Gastrocnemius medialis (tissue), 4 donors: ENCODE measurements at regions not wholly inside any gene's neighbourhood (a gene's known extent, or its start where the extent isn't known, plus 50 kb on each side); places are given as distances from the start of the nearest gene placed in this dataset.

Experiments used
- ATAC-seq, 2 donors: fragments of 150-250 bp; one replicate each; pipeline ENCODE4 v1.9.1; 2016
- DNase-seq, 2 donors: peaks; one replicate each; pipeline ENCODE4 v3.0.0-alpha.2; 2019
- H3K27ac ChIP-seq, 4 donors: fragments of 200-600 bp; sonication (generic); 1 replicate in 1 of 4; 2 replicates in 3 of 4; pipeline ENCODE4 v1.5.1; 2016 to 2018; ENCODE audit warnings: mild to moderate bottlenecking in 2 of 4, moderate library complexity in 1 of 4
- H3K27me3 ChIP-seq, 3 donors: fragments of 200-600 bp; sonication (generic) in 2 of 3; 1 replicate in 1 of 3; 2 replicates in 2 of 3; pipeline versions ENCODE4 v1.5.1 to v1.6.0; 2016 to 2019; ENCODE audit warnings: mild to moderate bottlenecking in 1 of 3, moderate library complexity in 1 of 3
- H3K36me3 ChIP-seq, 2 donors: fragments of 200-600 bp; sonication (generic) in 1 of 2; one replicate each; pipeline ENCODE4 v1.5.1; 2017 to 2018
- H3K4me1 ChIP-seq, 2 donors: fragments of 200-600 bp; sonication (generic) in 1 of 2; one replicate each; pipeline ENCODE4 v1.5.1; 2016 to 2017; ENCODE audit warnings: mild to moderate bottlenecking in 2 of 2
- H3K4me3 ChIP-seq, 4 donors: fragments of 200-600 bp; sonication (generic) in 3 of 4; 1 replicate in 1 of 4; 2 replicates in 3 of 4; pipeline ENCODE4 v1.5.1; 2016 to 2019; ENCODE audit warnings: mild to moderate bottlenecking in 2 of 4
- H3K9me3 ChIP-seq, 3 donors: fragments of 200-600 bp; sonication (generic) in 2 of 3; 1 replicate in 1 of 3; 2 replicates in 2 of 3; pipeline ENCODE4 v1.5.1; 2016 to 2019
- CTCF ChIP-seq, 5 experiments: fragments of 450-650 bp in 3 of 5; fragments of 200-600 bp in 2 of 5; sonication (generic) in 2 of 5; IDR thresholded peaks in 4 of 5; conservative IDR thresholded peaks in 1 of 5; 1 replicate in 4 of 5; 2 replicates in 1 of 5; pipeline ENCODE4 v1.5.1; 2016 to 2019; ENCODE audit warnings: antibody characterized with exemption in 5 of 5, mild to moderate bottlenecking in 3 of 5, moderate library complexity in 3 of 5
- POLR2A ChIP-seq, 2 donors: fragments of 450-650 bp; IDR thresholded peaks; one replicate each; pipeline ENCODE4 v1.6.1; 2017; ENCODE audit warnings: antibody characterized with exemption in 2 of 2, mild to moderate bottlenecking in 2 of 2, moderate library complexity in 2 of 2
- in situ Hi-C, 4 donors: fragments of 200-750 bp; cut with MboI; loops; one replicate each; pipeline versions ENCODE4 v1.15.0 to v1.8.0; 2017; ENCODE audit warnings: low sequenced_read_pairs in 4 of 4
- intact Hi-C: fragments of 100-400 bp; cut with DNase I; formaldehyde crosslinking; loops from one replicate; pipeline ENCODE4 v1.15.1; 2023; ENCODE audit warnings: low total_unique reads

DNA sequence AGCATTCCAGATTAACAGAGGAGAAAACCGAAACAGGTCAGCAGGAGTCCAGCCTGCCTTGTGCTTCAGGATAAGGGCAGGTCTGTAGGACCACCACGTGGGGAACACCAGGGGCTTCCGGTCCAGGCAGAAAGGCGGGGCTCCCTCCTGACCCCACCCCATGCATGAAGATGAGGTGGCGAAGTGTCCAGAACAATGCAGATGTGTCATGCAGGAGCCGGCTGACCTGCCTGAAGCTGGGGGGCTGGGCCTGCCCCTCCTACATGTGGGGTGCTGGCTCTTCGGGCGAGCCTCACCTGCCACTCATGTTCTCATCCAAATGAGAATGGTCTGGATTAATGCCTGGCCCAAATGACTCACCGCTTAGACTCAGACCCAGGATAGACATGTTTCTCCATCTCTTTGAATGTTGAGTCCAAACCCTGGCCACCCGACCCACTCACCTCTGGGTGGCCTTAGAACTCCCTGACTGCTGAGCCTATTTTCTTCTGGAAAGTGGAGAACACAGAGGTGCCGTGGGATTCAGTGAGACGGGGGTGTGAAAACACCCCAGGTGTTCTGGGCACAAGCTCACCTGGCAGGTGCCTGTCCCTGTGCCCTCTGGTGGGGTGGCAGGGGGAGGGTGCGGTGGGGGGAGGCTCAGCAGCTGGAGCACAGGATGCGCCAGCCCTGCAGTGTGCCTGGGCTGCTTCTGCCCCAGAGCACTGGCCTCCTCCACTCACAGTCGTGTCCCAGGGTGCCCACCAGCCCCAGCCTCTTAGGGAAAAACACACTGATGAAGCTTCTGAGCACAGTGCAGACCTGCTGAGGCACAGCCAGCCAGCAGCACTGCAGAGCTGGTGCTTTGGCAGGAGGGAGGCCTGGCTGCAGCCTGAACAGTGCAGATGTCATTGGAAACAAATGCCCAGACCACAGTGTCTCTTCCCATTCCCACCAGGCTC is 55.2 kb upstream of the GDF10 start:
- Histone ChIP-seq H3K4me1 (no peaks in the 10 kb centered on the region), H3K4me3 (no peak overlapping the region), H3K27ac (no peak overlapping the region), H3K36me3 (no peaks in the 10 kb centered on the region), H3K27me3 (no peaks in the 10 kb centered on the region), H3K9me3 (no peaks in the 10 kb centered on the region)
- intact Hi-C loops (no loop called here), in situ Hi-C loops (no loop called here)
- no peak for ATAC-seq
- no peak for TF ChIP-seq POLR2A (IDR thresholded peaks at IDR 0.05)
- no peak for TF ChIP-seq CTCF (IDR thresholded peaks at IDR 0.05 in 4 of 5, conservative IDR thresholded peaks at IDR 0.05 in 1 of 5)
- no peak for DNase-seq

DNA sequence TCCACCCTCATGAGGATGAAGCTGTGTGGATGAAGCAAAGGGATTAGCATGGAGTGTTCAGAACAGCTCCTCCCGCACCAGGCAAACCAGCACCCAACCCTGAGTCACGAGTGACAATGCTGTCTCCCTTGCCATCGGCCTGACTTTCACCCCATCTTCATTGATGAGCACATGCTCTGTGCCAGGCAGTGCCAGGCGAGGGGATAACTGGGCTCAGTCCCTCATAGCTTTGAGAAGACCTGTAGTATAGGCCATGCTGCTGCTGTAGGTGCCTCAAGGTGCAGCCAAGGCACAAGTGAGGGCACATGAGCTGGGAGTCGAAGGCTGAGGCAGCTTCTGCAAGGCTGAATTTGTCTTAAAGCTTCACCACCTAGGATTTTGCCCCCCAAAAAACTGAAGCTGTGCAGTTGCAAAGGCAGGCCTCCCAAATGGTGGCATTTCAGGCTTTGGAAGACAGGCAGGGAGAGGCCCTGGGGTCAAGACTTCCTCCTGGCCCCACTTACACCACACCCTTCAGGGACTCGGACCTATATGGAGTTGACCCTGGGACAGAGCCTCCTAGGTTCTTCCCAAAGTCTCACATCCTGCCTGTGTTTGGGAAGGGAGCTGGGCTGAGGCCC is 54.2 kb upstream of the GDF10 start:
- Histone ChIP-seq H3K4me3 (no peak overlapping the region), H3K4me1 (no peaks in the 10 kb centered on the region), H3K27ac (no peak overlapping the region), H3K27me3 (no peaks in the 10 kb centered on the region), H3K9me3 (no peaks in the 10 kb centered on the region), H3K36me3 (no peaks in the 10 kb centered on the region)
- in situ Hi-C loops: no loop called here
- ATAC-seq (no peak), DNase-seq (no peak)
- intact Hi-C loops: no loop called here
- no peak for TF ChIP-seq CTCF (IDR thresholded peaks at IDR 0.05 in 4 of 5, conservative IDR thresholded peaks at IDR 0.05 in 1 of 5)
- TF ChIP-seq POLR2A (IDR thresholded peaks at IDR 0.05): no peak

- Histone ChIP-seq H3K27ac (no peak overlapping the region), H3K4me1 (no peaks in the 10 kb centered on the region), H3K36me3 (no peaks in the 10 kb centered on the region), H3K9me3 (no peaks in the 10 kb centered on the region), H3K27me3 (no peaks in the 10 kb centered on the region), H3K4me3 (no peak overlapping the region)
- DNase-seq: no peak
- ATAC-seq: no peak
- in situ Hi-C loops: no loop called here
- intact Hi-C loops: no loop called here
- TF ChIP-seq POLR2A (IDR thresholded peaks at IDR 0.05): no peak
- TF ChIP-seq CTCF (IDR thresholded peaks at IDR 0.05 in 4 of 5, conservative IDR thresholded peaks at IDR 0.05 in 1 of 5): no peak
These were observed 53.4 kb upstream of the GDF10 start for GRCh38 chr10:47246406-47247147.

GRCh38 chr10:47247148-47248059 is 52.6 kb upstream of the GDF10 start:
- in situ Hi-C loops: no loop called here
- Histone ChIP-seq H3K27me3 (no peaks in the 10 kb centered on the region), H3K4me1 (peaks cover 0 to 2% of the 10 kb centered on the region in 2 donors), H3K27ac (no peak overlapping the region), H3K4me3 (no peak overlapping the region), H3K9me3 (no peaks in the 10 kb centered on the region), H3K36me3 (no peaks in the 10 kb centered on the region)
- TF ChIP-seq CTCF (IDR thresholded peaks at IDR 0.05 in 4 of 5, conservative IDR thresholded peaks at IDR 0.05 in 1 of 5) (no peak), POLR2A (IDR thresholded peaks at IDR 0.05) (no peak)
- intact Hi-C loops: no loop called here
- DNase-seq (no peak), ATAC-seq (no peak)
